Stimulated activated CD8-positive, alpha-beta memory T cell treated with anti-CD3 and anti-CD28 coated beads, Interleukin-15, amount 100 ng/mL, for 48 hours (primary cell): ENCODE measurements at regions not wholly inside any gene's neighbourhood (a gene's known extent, or its start where the extent isn't known, plus 50 kb on each side); places are given as distances from the start of the nearest gene placed in this dataset.
A peak's percentile ranks its signal among the peaks of the same experiment; 100 is the strongest.

Experiments used
- DNase-seq, 2 donors: peaks; one replicate each; pipeline ENCODE4 v3.0.0-alpha.2; 2020; ENCODE audit warnings: low read depth in 2 of 2

DNA sequence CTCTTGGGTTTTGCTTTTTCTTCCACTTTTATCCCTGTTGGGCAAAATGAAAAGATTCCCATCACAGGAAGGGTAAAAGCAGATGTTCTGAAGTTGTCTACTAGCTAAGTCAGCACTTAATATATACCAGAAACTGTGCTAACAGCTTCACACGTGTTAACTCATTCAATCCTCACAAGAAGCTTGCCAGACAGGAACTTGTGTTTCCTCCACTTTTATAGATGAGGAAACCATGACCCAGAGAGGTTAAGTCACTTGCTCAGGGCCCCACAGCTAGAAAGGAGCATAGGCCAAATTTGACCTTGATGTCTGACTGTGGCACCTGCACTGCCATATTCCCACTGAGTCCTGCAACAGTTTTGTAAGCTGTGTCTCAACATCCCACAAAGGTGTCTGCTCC is 76.8 kb upstream of the EPC2 start:
- no peak for DNase-seq

- DNase-seq = peak in 1 of 2 donors; percentile 43
These were observed 76.0 kb upstream of the EPC2 start for GRCh38 chr2:148568597-148568996.

GRCh38 chr2:148569221-148569620 is 75.3 kb upstream of the EPC2 start:
- DNase-seq = no peak

- no peak for DNase-seq
These were observed 73.6 kb upstream of the EPC2 start for GRCh38 chr2:148570989-148571388.

- DNase-seq = no peak
These were observed 66.6 kb upstream of the EPC2 start for GRCh38 chr2:148577845-148578492.

GRCh38 chr2:148578493-148578884 is 66.1 kb upstream of the EPC2 start:
- DNase-seq = no peak

DNA sequence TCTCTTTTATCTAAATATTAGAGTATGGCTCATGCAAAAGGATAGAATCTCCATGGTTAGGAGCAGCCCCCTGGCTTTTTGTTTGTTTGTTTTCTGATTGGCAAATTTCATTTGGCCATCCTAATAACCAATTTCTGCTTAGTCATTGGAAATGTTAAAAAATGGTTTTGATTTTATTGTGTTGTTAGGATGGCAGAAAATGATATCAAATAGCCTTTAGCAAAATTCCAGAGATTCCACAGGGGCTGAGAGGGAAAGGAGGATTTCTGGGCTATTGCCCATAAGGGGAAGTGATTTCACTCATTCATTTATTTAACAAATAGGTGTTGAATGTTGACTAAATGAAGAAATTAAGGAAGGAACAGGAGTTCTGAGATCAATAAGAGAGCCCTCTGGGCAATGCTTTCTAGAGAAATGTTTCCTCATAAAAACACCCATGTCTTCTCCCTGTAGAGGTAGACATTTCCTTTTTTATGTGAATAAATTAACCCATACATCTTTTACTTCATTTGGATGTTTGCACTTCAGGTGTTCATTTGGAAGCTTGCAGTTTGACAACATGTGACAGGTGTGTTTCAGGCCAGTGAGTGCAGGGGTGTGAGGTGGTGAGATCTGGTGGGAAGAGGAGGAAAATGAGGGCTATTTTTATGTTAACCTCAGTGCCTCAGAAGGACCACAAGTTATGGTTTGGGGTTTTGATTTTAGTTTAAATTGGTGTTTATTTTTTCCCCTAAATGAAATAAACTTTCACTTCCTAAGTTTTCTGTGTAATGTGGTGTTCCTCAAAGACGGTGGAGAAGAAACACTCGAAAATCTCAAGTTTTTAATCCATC is 61.7 kb upstream of the EPC2 start:
- no peak for DNase-seq

DNA sequence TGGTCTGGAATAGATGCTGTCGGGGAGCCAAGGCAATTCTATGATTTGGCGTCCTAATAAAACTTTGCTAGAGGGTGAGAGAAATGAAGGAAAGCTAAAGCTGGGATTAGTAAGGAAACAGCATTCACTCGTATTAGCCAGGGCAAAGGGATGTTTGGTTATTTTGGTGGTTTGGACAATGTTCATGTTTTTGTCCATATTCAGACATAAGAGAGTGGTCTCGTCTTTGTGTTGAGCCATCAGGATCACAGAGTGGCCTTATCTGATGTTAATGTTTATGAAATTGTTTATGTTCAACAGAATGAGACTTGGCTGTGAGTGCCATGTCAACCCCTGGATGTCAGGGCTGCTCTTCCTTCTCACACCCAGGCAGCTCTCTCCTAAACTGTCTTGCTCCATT is 58.9 kb upstream of the EPC2 start:
- no peak for DNase-seq

DNA sequence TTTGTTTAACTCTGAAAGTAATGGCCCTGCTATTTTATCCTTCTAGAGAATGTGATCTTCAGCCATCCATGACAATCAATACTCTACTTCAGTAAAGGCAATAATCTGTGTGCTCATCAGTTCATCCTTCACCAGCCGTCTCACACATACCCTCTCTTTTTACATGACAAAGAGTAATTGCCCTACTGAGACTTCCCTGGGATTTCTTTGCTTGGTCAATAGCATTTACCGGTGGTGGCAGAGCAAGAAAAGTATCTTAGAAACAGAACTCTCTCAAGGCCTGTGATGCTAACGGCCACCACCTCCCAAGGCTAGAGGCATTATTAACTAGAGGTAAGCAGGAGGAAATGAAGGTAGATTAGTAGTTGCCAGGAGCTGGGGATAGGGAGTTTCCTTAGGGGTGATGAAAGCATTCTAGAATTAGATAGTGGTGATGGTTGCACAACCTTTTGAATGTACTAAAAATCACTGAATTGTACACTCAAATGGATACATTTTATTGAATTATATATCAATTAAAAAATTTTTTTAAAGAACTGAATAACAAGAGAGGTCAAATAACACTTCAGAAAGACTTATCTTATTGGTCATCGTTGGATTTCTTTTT is 57.9 kb upstream of the EPC2 start:
- DNase-seq = no peak

- DNase-seq = no peak
These were observed 53.9 kb upstream of the EPC2 start for GRCh38 chr2:148590612-148591011.

DNA sequence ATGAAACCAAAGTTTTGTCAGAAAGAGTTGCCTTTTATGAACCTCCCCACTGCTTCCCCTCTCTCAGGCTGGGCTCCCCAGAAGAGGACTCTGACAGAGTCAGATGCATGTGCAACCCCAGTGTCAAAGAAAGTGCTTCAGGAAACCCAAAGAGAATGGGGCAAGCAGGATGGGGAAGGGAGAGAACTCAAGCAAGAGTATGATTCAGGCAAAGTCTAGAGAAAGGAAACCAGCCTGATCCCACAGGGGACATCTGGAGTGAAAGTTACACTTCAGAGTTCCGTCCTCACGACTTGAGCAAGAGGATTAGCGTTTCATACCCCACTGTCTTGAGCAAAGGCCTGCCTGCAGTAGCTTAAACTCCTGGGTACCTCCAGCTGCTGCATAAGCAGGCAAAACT is 51.8 kb upstream of the EPC2 start:
- no peak for DNase-seq

DNA sequence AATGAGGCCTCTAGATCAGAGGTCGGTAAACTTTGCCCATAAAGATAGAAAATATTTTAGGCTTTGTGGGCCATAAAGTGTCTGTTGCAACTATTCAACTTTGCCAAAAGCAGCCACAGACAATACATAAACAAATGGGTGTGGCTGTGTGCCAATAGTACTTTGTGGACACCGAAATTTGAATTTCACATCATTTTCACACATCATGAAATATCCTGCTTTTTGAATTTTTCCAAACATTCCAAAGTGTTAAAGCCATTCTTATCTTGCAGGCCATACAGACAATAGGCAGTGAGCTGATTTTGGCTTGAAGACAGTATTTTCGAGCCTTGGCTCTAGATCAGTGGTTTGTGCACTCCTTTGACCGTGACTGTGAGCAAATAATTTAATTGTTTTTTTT is 51.1 kb upstream of the EPC2 start:
- no peak for DNase-seq

GRCh38 chr2:148594216-148594615 is 50.3 kb upstream of the EPC2 start:
- DNase-seq = no peak
